GM18511 (cell line): ENCODE measurements at regions not wholly inside any gene's neighbourhood (a gene's known extent, or its start where the extent isn't known, plus 50 kb on each side); places are given as distances from the start of the nearest gene placed in this dataset.

Source experiments
- ATAC-seq: cut with Tn5 transposase; IDR thresholded peaks from one replicate; pipeline ENCODE4 v1.9.1; 2021; ENCODE audit warnings: mild to moderate bottlenecking, moderate library complexity; ENCODE audit not compliant: unreplicated experiment

- ATAC-seq = no peak
These were observed 330.5 kb downstream of the KCNS3 start for GRCh38 chr2:18208956-18209355.

GRCh38 chr2:18200771-18201170, 322.3 kb downstream of the KCNS3 start:
- ATAC-seq = no peak

- ATAC-seq = no peak
These were observed 320.2 kb downstream of the KCNS3 start for GRCh38 chr2:18198677-18199076.

DNA sequence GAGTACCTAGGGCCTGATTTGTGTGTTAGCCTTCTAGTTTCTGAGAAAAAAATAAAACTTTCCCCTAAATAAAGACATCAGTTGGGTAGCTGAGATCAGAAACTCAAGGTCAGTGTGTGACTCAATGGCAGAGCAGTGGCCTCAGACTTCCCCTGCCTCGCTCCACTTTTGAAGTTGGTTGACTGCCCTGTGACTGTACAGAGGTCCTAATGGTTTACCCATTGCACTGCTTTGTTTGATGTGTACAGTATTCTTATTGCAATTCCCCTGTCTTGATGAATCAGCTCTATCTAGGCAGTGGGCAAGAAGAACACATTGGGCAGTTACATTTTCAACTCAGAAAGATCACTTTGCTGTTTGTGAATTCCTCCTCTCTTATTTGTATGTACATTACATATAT, 315.7 kb downstream of the KCNS3 start:
- ATAC-seq = no peak

- ATAC-seq = no peak
These were observed 308.5 kb downstream of the KCNS3 start for GRCh38 chr2:18186816-18187613.

GRCh38 chr2:18182861-18183260, 304.4 kb downstream of the KCNS3 start:
- ATAC-seq = no peak

GRCh38 chr2:18180912-18181311, 302.4 kb downstream of the KCNS3 start:
- no peak for ATAC-seq

DNA sequence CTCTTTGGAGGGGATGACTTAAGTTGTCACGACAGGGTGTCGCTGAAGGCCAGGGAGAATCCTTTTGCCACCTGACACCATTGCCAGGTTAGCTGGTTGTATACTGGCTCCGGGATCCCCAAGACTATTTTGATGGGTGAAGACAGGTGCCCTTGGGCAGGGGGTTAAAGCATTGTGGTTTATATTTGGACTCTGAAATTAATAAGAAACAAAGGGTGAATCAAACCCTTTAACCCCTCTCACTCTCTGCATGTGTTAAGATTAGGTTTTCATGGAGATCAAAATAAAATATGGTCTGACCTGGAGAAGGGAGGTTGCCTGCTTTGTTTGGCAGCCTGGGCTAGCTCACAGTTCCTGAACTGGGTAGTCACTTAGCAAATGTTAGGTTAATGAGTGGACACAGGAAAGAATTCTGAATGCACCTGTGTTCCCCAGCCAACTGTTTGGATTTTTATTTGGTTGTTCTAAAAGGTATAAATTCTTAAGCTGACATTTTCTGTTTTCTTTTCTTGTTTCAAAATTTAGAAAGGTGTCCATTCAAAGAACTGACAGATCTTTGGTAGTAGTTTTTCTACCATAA, 301.7 kb downstream of the KCNS3 start:
- no peak for ATAC-seq

DNA sequence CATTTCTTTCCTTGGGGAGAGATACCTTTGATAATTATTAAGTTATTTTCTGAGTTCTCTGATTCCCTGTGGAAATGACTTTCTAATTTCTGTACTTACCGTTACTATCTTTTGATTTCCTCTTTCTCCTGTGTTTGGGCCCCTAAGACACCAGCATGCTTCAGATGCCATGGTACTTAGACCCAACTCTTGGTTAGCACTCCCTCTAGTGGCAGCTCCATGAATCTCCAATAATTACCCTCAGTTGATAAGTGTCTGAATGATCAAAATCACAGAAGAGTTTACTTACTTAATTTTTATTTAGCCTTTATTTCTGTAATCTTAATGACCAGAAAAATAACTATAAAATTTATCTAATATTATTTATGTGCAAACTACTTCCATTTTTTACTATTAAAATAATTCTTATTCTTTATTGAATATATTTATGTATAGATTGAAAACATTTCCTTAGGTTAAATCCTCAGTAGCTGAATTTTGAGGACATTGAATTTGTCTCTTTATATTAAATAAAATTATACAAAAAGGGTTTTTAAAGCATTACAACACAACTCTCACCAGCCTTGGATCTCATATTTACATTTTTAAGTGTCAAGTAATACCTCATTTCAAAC, 300.4 kb downstream of the KCNS3 start:
- ATAC-seq = peak; percentile 99

DNA sequence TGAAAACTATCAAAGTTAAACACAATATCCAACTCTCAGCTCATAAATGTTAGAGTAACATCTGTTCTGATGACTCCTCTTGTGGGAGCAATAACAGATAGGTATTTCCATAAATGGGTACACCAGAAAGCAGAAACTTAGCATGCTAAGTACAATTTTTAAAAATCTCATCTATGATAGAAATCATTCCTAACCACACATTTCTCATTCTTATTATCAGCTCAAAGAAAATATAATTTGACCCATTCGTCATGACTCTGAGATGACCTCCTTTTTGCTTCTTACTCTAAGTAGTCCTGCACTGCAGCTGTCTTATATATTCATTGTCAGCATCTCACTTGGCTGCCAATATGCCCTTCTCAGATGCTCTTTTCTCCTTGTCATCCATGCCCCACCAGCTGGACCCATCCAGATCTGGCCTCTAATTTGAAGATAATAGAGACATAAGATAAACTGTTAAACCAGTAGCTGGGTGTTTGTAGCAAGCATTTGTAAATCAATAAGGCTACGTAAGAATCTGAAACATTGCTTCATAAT, 298.3 kb downstream of the KCNS3 start:
- ATAC-seq = no peak

- no peak for ATAC-seq
These were observed 294.1 kb downstream of the KCNS3 start for GRCh38 chr2:18172607-18173006.

GRCh38 chr2:18171191-18172139, 293.0 kb downstream of the KCNS3 start:
- ATAC-seq = no peak

GRCh38 chr2:18170642-18171041, 292.2 kb downstream of the KCNS3 start:
- no peak for ATAC-seq

GRCh38 chr2:18169893-18170175, 291.4 kb downstream of the KCNS3 start:
- ATAC-seq = no peak

- no peak for ATAC-seq
These were observed 290.8 kb downstream of the KCNS3 start for GRCh38 chr2:18169121-18169892.

- ATAC-seq = no peak
These were observed 289.4 kb downstream of the KCNS3 start for GRCh38 chr2:18167871-18168270.

GRCh38 chr2:18161681-18162080, 283.2 kb downstream of the KCNS3 start:
- ATAC-seq = no peak

DNA sequence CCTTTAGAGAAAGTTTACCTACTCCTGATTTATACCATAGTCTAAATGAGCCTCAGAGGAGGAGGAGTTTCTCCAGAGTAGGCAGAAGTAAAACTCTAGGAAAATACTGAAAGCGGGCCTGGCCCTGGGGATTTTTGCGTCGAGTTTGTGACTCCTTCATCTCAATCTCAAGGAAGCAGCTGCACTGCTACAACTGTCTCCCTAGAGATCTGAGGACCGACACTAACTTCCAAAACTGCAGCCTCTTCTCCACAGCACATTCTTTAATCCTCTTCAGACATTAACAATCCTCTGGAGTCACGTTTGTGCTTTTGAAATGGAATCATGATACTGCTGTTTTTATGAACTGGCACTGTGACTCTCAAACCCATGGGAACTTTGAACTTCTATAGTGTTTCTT, 281.4 kb downstream of the KCNS3 start:
- no peak for ATAC-seq

DNA sequence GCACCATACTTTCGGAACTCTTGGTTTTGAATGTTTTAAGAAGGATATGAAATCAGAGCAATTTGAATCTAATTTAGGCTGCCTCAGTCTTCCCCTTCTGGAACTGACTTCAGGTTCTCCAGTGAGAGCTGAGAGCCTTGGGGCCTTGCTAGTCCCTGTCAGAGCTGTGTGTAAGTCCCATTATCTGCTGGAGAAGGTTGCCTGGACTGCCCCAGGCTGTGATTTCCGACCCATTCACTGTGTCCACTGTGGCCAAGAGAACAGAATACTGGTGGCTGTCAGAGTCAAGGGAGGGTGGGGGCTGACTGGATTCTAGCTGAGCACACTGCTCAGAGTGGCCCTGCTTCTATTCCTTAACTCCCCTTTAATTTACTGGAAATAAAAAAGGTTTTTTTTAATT, 278.0 kb downstream of the KCNS3 start:
- ATAC-seq = no peak

DNA sequence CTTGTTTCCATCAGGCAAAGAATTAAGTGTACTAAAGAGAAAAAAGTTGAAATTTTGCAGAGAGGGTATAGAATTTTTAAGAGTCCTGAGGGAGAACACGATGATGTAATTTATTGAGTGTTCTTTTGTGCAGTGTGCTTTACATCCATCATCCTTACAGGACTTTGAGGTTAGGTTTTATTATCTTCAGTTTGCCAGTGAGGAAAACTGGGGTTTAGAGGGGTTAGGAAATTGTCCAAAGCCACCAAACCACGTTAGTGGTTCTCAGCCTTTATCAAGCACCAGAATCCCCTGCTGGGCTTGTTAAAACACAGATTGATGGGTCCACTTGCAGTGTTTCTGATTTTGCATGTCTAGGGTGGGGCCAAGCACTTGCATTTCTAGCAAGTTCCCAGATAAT, 277.5 kb downstream of the KCNS3 start:
- no peak for ATAC-seq
